ENCODE measurements at regions not wholly inside any gene's neighbourhood (a gene's known extent, or its start where the extent isn't known, plus 50 kb on each side); places are given as distances from the start of the nearest gene placed in this dataset.

DNA sequence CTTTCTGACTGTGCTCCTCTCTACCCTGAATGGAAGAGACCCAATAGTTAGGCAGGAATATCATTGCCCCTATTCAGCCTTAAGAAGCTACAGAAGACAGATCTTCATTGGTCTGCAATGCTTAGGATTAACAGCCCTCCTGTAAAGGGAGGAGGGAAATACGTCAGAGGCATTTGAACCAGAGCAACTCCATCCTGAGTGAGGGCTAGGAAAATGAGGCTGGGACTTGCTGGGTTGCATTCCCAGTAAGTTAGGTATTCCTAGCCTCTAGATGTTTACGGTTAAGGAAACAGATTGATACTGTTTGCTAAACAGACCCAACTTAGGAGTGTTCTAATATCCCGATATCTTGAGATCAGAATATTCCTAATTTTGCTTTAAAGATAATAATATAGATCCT is 63.5 kb downstream of the PCDH18 start:
- H3K36me3 ChIP-seq (ENCODE audit: insufficient read depth), result no peaks in the 10 kb centered on the region
- H3K27ac ChIP-seq (ENCODE audit: low read depth), result no peak overlapping the region
- no peaks in the 10 kb centered on the region for H3K4me1 ChIP-seq (ENCODE audit: insufficient read depth)
- no peak for DNase-seq (ENCODE audit: extremely low spot score)
- H3K4me3 ChIP-seq (ENCODE audit: low read depth, low read length), result no peak overlapping the region
- 94% methylated on average over 3 of the region's 3 CpGs for WGBS

DNA sequence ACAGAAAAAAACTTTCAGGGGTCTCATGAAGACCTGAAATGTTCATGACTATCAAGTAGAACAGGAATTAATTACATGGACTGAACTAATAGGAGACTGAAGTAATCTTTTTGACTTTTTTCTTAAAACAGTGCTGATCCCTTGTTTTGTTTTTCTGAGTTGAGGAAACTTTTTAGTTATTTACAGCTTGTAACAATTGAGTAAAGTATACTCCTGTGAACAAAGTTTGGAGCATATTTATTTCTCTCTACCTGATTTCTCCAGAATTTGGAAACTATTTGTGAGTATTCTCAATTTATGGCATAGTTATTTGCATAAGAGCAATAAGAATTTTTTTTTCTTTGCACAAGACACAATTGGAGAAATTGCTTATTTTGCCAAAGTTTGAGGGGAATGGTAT is 64.8 kb downstream of the PCDH18 start:
- Histone ChIP-seq H3K4me3 (ENCODE audit: low read depth, low read length) (no peak overlapping the region), H3K36me3 (ENCODE audit: insufficient read depth) (no peaks in the 10 kb centered on the region)
- no peak for DNase-seq (ENCODE audit: extremely low spot score)

DNA sequence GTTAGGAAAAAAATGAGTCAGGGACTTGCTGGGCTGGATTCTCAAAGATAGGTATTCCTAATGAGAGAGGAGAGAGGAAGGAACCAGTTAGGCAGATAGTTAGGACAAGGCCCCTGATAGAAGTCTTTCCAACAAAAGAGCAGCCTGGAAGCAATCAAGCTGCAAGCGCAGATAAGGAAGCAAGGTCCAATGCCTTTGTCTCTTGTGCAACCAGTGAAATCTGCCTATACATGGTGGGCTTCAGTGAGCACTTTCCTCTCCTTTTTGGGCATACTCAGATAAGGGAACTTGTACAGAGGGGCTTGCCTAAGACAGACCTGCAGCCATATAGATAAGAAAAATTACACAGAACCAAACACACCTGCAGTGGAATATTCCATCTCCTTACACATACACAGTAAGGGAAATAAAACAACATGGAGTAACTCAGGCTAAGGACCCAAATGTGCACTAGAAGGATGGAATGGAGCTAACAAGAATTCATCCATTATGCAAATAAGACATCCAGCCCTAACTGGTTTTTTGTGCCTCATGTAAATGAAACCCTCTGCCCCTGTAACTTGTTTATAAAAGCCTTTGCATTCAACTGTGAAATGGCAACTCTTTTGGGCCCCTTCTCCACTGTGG is 68.8 kb downstream of the PCDH18 start:
- Histone ChIP-seq H3K4me1 (ENCODE audit: insufficient read depth) (no peaks in the 10 kb centered on the region), H3K4me3 (ENCODE audit: low read depth, low read length) (no peak overlapping the region), H3K27ac (ENCODE audit: low read depth) (no peak overlapping the region), H3K36me3 (ENCODE audit: insufficient read depth) (no peaks in the 10 kb centered on the region)
- WGBS, result 100% methylated on average over 1 of the region's 1 CpG
- DNase-seq (ENCODE audit: extremely low spot score), result no peak

More for the DNA sequence above, 64.8 kb downstream of the PCDH18 start:
- Histone ChIP-seq H3K27ac (ENCODE audit: low read depth) (no peak overlapping the region), H3K4me1 (ENCODE audit: insufficient read depth) (no peaks in the 10 kb centered on the region)

DNA sequence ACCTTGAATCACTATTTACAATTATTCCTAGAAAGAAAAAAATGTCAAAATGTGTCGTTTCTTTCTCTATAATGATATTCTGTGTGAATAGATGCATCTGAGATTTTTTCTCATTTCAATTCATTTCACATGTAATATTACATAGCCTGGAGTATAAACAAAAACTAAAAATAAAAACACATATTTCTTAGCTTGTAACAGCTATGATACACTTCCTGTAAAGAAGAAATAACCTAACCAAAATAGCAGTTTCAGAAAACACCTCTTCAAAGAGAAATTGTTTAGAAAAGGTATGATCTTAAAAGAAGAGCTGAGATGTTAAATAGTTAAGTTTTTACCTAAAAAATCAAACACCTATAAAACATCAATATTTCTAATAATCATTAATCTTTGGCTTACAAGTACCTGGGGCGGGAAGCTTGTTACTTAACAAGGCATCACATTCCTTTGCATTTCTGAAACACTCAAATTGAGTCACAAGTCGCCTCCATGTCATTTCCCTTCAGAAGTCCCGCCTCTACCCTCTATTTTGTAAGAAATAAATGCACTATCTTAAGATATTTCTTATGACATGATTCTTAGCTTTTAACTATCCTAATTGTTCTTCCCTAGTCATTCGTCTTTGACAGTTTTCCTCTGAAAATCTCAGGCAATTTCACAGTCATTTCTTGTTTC is 76.5 kb downstream of the PCDH18 start:
- H3K4me1 ChIP-seq (ENCODE audit: insufficient read depth), result no peaks in the 10 kb centered on the region
- WGBS, result 86% methylated on average over 5 of the region's 5 CpGs
- no peak overlapping the region for H3K4me3 ChIP-seq (ENCODE audit: low read depth, low read length)
- H3K27ac ChIP-seq (ENCODE audit: low read depth), result no peak overlapping the region
- H3K36me3 ChIP-seq (ENCODE audit: insufficient read depth), result no peaks in the 10 kb centered on the region
- DNase-seq (ENCODE audit: extremely low spot score), result no peak

DNA sequence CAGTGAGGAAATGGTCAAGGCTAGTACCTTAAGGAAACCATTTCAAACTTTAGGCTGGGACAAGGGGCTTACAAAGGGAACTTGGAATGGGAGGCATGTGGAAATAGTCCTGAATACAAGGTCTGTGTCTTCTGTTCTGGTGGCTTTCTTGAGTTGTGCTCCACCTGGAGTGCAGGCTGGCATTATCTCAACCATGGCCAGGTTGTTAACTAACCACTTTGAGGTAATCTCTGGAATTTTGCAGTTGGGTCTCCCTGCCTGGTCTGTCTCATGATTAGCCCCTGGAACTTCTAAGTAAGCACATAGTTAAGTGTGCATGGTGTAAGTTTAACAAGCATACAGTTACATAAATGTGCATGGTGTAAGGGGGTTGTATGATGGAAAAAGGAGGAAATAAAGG is 77.5 kb downstream of the PCDH18 start:
- no peak for DNase-seq (ENCODE audit: extremely low spot score)
- H3K36me3 ChIP-seq (ENCODE audit: insufficient read depth), result no peaks in the 10 kb centered on the region
- no peak overlapping the region for H3K4me3 ChIP-seq (ENCODE audit: low read depth, low read length)
- no peak overlapping the region for H3K27ac ChIP-seq (ENCODE audit: low read depth)
- no peaks in the 10 kb centered on the region for H3K4me1 ChIP-seq (ENCODE audit: insufficient read depth)

DNA sequence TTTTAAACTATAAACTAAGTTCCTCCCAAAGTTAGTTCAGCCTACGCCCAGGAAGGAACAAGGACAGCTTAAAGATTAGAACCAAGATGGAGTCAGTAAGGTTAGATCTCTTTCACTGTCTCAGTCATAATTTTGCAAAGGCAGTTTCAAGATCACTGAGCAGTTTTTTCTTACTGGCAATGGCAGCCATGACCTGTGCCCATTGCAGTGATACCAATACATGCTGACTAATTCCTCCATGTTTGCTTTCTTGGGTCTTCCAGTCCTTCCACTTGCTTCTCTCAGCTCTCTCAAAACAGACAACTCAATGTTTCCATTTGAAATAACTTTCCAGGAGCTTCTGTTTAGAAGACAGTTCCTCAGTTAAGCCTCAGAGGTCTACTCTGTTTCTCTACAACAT is 79.5 kb downstream of the PCDH18 start:
- Histone ChIP-seq H3K4me1 (ENCODE audit: insufficient read depth) (no peaks in the 10 kb centered on the region), H3K36me3 (ENCODE audit: insufficient read depth) (no peaks in the 10 kb centered on the region), H3K4me3 (ENCODE audit: low read depth, low read length) (no peak overlapping the region), H3K27ac (ENCODE audit: low read depth) (no peak overlapping the region)
- DNase-seq (ENCODE audit: extremely low spot score), result no peak
- WGBS, result 97% methylated on average over 1 of the region's 1 CpG

DNA sequence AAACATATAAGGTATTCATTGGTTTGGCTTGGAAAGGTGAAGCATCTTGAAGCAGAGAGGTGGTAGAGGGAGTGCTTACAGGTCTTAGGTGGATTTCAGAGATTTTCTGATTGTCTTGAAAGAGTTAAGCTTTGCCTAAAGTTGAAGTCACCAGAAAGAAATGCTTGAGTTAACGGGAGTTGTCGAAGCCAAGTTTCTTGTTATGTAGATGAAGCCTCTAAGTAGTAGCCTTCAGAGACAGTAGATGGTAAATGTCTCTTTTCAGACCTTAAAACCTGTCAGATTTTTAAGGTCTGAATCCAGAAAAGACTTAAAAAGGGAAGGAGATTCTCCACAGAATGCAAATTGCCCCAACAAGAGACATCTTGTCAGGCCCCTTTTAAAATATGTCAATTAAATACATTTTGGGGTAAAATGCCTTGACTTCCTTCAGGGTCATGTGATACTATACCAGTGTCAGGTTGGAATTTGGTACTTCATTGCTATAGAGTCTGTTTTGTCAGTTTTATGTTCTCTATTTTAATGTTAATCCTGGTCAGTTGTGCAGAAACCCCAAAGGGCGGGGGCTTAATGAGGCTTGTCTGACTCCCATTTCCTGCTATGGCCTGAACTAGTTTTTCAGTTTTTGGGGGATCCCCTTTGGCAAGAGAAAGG is 81.0 kb downstream of the PCDH18 start:
- Histone ChIP-seq H3K36me3 (ENCODE audit: insufficient read depth) (no peaks in the 10 kb centered on the region), H3K4me1 (ENCODE audit: insufficient read depth) (no peaks in the 10 kb centered on the region), H3K4me3 (ENCODE audit: low read depth, low read length) (no peak overlapping the region), H3K27ac (ENCODE audit: low read depth) (no peak overlapping the region)
- no peak for DNase-seq (ENCODE audit: extremely low spot score)
- 36% methylated on average over 3 of the region's 3 CpGs for WGBS

DNA sequence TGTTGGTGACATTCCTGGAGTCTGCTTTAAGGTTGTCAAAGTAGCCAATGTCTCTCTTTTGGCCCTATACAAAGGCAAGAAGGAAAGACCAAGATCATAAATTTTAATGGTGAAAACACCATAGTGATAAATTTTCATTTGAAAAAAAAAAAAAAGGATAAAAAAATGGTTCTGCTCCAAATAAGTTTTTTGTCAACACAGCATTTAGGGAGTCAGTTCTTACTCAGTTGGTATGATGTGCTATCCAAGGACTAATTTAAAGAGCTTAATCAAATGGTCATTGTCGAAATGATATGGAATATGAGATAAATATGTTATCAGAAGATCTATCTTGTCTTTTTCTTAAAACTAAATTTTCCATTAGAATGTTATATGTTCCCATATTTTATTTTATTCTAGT is 83.9 kb downstream of the PCDH18 start:
- H3K36me3 ChIP-seq (ENCODE audit: insufficient read depth), result no peaks in the 10 kb centered on the region
- WGBS, result 99% methylated on average over 1 of the region's 1 CpG
- no peak overlapping the region for H3K4me3 ChIP-seq (ENCODE audit: low read depth, low read length)
- no peak for DNase-seq (ENCODE audit: extremely low spot score)
- no peak overlapping the region for H3K27ac ChIP-seq (ENCODE audit: low read depth)
- no peaks in the 10 kb centered on the region for H3K4me1 ChIP-seq (ENCODE audit: insufficient read depth)

DNA sequence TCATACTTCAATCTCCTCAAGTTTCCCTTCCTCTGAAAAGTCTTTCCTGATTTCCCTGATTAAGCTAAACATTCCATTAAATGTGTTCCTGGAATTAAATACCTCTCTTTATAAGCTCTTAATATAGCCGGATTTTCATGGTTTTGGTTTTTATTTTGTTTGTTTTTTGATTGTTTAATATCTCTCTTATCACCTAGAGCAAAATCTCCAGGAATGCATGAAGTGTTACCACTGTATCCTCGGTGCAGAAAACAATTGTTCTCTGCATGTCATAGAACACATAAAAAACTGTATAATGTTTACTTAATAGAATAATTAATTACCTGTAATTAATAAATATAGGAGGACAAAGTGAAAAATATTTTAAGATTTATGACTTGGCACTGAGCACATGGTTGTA is 86.2 kb downstream of the PCDH18 start:
- Histone ChIP-seq H3K4me1 (ENCODE audit: insufficient read depth) (no peaks in the 10 kb centered on the region), H3K27ac (ENCODE audit: low read depth) (no peak overlapping the region), H3K36me3 (ENCODE audit: insufficient read depth) (no peaks in the 10 kb centered on the region), H3K4me3 (ENCODE audit: low read depth, low read length) (no peak overlapping the region)
- 22% methylated on average over 2 of the region's 2 CpGs for WGBS
- DNase-seq (ENCODE audit: extremely low spot score), result no peak

DNA sequence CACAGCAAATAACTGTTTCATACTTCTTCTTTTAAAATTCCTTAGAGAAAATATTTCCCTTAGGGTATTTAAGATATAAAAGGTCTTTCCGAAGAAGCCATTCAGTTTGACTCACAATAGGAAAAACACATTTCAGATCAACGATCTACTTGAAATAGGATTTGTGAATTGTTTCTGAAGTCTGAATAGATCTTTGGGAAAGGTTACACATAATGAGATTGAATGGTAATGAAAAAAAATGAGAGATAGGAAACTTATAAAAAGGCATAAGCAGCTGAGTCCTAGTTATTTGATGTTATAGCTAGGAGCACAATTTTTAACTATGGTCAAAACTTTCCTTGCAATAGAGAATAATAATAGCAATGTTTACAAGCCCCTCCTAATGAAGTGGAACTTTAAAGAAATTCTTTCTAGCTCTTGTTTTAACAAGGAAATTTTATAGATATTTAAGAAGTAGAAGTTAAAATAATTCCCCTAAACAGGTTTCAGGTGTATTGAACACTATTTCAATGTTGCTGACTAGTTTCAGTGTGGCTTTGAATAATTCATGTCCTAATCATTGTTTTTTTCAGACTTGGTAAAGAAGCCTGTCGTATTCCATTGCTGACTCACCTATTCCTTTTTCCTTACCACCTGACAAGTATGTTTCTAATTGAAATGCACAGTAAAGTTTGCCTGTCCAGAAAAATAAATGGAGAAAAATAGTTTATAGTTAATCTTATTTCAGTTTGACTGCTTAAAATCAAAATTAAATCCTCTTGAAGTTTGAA is 89.1 kb downstream of the PCDH18 start:
- 89% methylated on average over 3 of the region's 3 CpGs for WGBS
- H3K4me3 ChIP-seq (ENCODE audit: low read depth, low read length), result no peak overlapping the region
- no peak overlapping the region for H3K27ac ChIP-seq (ENCODE audit: low read depth)
- no peaks in the 10 kb centered on the region for H3K4me1 ChIP-seq (ENCODE audit: insufficient read depth)
- no peaks in the 10 kb centered on the region for H3K36me3 ChIP-seq (ENCODE audit: insufficient read depth)
- DNase-seq (ENCODE audit: extremely low spot score), result no peak

DNA sequence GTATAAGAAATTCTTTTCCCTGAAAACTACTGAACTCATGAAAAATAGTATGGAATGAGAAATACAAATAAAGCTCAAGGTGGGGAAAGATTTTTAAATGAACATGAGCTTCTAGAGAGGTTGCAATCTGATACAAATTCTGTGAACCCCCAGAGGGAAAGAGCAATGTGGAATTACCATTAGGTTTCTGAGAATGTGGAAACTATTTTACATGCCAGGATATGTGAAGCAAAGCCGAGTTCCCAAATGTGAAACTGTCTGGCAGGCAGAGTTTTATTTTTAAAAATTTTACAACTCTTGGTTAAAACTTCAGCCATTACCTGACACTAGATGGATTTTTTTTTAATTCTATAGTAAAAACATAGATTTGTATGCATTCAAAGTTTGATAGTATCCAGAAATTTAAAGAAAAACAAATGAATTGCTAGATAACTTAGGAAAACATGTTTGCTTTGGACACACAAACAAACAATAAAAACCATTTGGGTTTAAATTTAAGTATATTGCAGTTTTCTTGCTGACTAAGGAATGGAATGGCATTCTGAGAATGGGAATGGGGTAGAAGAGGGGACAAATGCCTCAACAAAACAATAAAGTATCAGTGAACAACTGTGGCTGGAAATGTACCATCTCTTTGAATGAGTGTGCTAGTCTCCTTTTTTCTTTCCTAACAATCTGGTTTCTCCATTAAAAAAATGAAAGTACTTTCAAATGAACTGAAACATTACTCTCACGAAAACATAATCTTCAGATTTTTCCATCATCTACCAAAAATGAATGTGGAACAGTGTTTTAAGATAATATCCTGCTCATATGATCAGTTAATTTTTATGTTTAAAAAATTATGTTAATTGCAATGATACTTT is 99.6 kb downstream of the PCDH18 start:
- no peaks in the 10 kb centered on the region for H3K4me1 ChIP-seq (ENCODE audit: insufficient read depth)
- no peak for DNase-seq (ENCODE audit: extremely low spot score)
- H3K27ac ChIP-seq (ENCODE audit: low read depth), result no peak overlapping the region
- 39% methylated on average over 2 of the region's 2 CpGs for WGBS
- H3K36me3 ChIP-seq (ENCODE audit: insufficient read depth), result no peaks in the 10 kb centered on the region
- H3K4me3 ChIP-seq (ENCODE audit: low read depth, low read length), result no peak overlapping the region

DNA sequence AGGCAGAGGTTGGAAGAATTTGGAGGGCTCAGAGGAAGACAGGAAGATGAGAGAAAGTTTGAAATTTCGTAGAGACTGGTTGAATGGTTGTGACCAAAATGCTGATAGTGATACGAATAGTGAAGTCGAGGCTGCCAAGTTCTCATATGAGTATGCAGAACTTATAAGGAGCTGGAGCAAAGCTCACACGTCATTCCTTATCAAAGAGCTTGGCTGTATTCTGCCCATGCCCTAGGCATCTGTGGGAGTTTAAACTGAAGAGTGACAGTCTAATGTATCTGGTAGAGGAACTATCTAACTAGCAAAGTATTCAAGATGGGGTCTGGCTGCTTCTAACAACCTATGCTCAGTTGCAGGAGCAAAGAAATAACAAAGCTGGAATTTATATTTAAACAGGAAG is 102.1 kb downstream of the PCDH18 start:
- no peak for DNase-seq (ENCODE audit: extremely low spot score)
- H3K4me3 ChIP-seq (ENCODE audit: low read depth, low read length), result no peak overlapping the region
- no peaks in the 10 kb centered on the region for H3K36me3 ChIP-seq (ENCODE audit: insufficient read depth)
- no peaks in the 10 kb centered on the region for H3K4me1 ChIP-seq (ENCODE audit: insufficient read depth)
- WGBS, result 87% methylated on average over 4 of the region's 4 CpGs
- no peak overlapping the region for H3K27ac ChIP-seq (ENCODE audit: low read depth)

DNA sequence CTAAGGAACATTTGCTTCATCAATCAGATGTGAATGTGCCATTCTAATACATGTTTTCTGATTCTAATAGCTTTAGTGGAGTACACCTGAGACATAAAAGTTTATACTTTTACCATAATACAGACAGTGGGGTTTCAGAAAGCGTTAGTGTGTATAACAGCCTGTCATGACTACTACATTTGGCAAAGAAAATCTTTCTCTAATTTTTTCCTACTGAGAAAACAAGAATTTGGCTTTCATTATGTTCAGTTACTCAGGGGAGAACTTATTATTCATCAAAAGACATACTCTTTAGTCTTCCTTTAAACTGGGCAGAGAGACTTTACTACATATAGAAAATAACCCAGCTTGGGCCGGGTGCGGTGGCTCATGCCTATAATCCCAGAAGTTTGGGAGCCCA is 104.9 kb downstream of the PCDH18 start:
- no peaks in the 10 kb centered on the region for H3K36me3 ChIP-seq (ENCODE audit: insufficient read depth)
- WGBS, result 83% methylated on average over 3 of the region's 3 CpGs
- no peak overlapping the region for H3K4me3 ChIP-seq (ENCODE audit: low read depth, low read length)
- H3K27ac ChIP-seq (ENCODE audit: low read depth), result no peak overlapping the region
- H3K4me1 ChIP-seq (ENCODE audit: insufficient read depth), result no peaks in the 10 kb centered on the region
- no peak for DNase-seq (ENCODE audit: extremely low spot score)
